Activated CD8-positive, alpha-beta memory T cell treated with anti-CD3 and anti-CD28 coated beads for 24 hours (primary cell): ENCODE measurements at regions not wholly inside any gene's neighbourhood (a gene's known extent, or its start where the extent isn't known, plus 50 kb on each side); places are given as distances from the start of the nearest gene placed in this dataset.

ENCODE experiments used
- DNase-seq: peaks from one replicate; pipeline ENCODE4 v3.0.0-alpha.2; 2020

DNA sequence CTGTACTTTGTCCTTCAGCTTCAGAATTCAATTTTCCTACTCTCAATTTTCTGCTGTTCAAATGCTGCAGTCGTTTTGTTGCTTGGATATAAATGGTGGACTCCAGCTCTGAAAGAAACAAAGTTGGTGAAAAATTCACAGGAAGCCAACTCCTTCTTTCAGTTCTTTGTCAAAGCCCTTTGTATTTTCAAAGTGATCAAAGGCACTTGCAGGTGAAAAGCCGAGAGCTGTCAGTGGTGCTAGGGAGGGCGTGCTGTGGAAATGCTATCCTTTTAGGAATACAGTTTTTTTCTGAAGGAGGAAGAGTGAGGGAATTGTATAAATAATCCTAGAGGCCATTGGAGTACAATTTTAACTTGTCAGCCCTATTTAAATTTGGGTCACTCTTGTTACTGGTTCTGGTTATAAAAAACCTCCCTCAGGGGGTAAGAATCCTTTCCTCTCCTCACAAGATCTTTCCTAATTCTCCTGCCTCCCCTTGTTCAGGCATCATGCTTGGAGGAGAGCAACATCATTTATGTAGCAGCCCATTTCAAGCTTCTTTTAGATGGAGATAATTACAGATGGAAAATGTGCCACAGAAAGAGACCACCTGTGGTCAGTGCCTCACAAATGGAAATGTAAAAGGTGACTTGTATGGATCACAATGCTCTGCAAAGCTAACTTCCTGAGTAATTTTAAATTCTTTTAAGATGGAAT lies 62.5 kb upstream of the GHR start:
- DNase-seq = no peak

DNA sequence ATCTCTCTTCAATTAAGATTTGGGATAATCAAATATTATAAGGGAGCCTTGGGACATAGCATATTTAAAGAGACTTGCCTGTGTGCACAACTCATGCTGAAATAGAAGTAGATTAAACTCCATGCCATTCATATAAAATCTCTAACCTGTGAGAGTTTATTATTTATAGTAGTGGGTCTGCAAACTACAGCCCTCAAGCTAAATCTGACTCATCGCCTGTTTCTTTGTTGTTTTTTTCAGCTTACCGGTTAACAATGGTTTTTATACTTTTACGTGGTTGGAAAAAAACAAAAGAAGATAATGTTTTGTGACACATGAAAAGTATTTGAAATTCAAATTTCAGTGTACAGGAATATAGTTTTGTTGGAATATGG lies 61.9 kb upstream of the GHR start:
- DNase-seq = no peak

DNA sequence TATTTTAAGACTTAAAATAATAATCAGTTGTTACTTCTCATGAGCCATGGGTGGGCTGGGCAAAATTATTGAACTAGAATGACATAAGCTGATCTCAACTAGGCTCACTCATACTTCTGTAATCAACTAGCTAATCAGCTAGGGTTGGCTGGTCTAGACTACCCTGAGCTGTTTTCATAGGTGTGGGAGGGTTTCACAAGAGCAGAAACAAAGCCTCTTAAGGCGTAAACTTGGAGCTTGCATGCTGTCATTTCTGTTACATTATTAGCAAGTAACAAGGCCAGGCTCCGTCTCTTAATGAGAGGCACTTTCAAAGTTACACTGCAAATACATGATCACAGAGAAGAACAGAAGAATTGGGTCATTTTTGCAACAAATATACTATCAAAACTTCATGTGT lies 57.2 kb upstream of the GHR start:
- no peak for DNase-seq
